ENCODE measurements at regions not wholly inside any gene's neighbourhood (a gene's known extent, or its start where the extent isn't known, plus 50 kb on each side); places are given as distances from the start of the nearest gene placed in this dataset.

- intact Hi-C loops (cut with DNase I): no loop called here
- DNase-seq: no peak
- Histone ChIP-seq H3K4me3 (no peak overlapping the region), H3K4me1 (no peaks in the 10 kb centered on the region), H3K36me3 (no peaks in the 10 kb centered on the region), H3K27ac (no peak overlapping the region), H3K9me3 (no peaks in the 10 kb centered on the region), H3K27me3 (no peaks in the 10 kb centered on the region)
- TF ChIP-seq, protein P1, sequence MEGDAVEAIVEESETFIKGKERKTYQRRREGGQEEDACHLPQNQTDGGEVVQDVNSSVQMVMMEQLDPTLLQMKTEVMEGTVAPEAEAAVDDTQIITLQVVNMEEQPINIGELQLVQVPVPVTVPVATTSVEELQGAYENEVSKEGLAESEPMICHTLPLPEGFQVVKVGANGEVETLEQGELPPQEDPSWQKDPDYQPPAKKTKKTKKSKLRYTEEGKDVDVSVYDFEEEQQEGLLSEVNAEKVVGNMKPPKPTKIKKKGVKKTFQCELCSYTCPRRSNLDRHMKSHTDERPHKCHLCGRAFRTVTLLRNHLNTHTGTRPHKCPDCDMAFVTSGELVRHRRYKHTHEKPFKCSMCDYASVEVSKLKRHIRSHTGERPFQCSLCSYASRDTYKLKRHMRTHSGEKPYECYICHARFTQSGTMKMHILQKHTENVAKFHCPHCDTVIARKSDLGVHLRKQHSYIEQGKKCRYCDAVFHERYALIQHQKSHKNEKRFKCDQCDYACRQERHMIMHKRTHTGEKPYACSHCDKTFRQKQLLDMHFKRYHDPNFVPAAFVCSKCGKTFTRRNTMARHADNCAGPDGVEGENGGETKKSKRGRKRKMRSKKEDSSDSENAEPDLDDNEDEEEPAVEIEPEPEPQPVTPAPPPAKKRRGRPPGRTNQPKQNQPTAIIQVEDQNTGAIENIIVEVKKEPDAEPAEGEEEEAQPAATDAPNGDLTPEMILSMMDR (IDR thresholded peaks at IDR 0.05): no peak
- ATAC-seq: no peak
Measured at GRCh38 chr2:145038041-145038525, 518.2 kb upstream of the ZEB2 start.

- Histone ChIP-seq H3K27me3 (no peaks in the 10 kb centered on the region), H3K9me3 (no peaks in the 10 kb centered on the region), H3K4me3 (peak overlapping the region; percentile 10), H3K27ac (no peak overlapping the region), H3K4me1 (no peaks in the 10 kb centered on the region), H3K36me3 (no peaks in the 10 kb centered on the region)
- ATAC-seq (no peak), DNase-seq (no peak)
- intact Hi-C loops (cut with DNase I): no loop called here
- TF ChIP-seq, protein P1 (IDR thresholded peaks at IDR 0.05): no peak
Measured at GRCh38 chr2:145036421-145037011, 516.6 kb upstream of the ZEB2 start.

DNA sequence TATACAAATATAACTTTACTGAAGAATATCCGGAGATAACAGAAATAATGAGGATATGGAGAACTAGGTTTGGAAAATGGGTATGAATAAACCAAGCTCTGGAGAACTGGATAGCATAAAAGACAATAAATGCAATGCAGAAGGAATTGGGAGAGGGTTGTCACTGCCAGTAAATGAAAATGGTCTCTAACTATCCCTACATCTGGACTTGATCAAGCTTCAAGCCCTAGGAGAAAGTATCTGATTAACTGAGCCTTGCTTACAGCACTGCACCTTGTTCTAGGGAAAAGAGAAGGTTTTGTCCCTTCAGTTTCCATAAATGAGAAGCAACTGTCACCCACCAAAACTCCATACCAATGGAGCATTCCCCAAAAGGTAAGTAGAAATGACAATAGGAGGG is 514.6 kb upstream of the ZEB2 start:
- Histone ChIP-seq H3K27ac (no peak overlapping the region), H3K27me3 (no peaks in the 10 kb centered on the region), H3K4me3 (no peak overlapping the region), H3K36me3 (no peaks in the 10 kb centered on the region), H3K4me1 (peaks cover 7% of the 10 kb centered on the region), H3K9me3 (no peaks in the 10 kb centered on the region)
- DNase-seq (no peak), ATAC-seq (no peak)
- TF ChIP-seq, protein P1 (IDR thresholded peaks at IDR 0.05): no peak
- intact Hi-C loops (cut with DNase I): no loop called here

DNA sequence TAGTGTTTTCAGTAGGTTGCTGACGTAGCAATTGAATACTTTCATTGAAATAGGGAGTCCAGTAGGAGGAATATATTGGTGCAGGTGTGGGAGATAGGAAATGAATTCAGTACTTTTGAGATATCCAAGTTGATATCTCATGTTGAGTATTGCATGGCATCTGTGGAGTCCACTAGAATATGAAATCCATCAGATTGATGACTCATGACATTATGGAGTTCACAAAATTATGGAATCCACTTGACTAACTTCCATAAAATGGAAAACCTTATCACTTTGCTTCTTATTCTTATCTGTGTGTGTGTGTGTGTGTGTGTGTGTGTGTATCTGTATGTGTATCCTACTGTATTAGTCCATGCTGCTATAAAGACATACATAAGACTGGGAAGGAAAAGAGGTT is 513.5 kb upstream of the ZEB2 start:
- no peak for DNase-seq
- intact Hi-C loops (cut with DNase I): no loop called here
- TF ChIP-seq, protein P1 (IDR thresholded peaks at IDR 0.05): no peak
- Histone ChIP-seq H3K27me3 (no peaks in the 10 kb centered on the region), H3K36me3 (no peaks in the 10 kb centered on the region), H3K9me3 (no peaks in the 10 kb centered on the region), H3K27ac (no peak overlapping the region), H3K4me3 (no peak overlapping the region), H3K4me1 (peaks cover 11% of the 10 kb centered on the region)
- ATAC-seq: no peak

GRCh38 chr2:145032791-145033190 is 512.9 kb upstream of the ZEB2 start:
- Histone ChIP-seq H3K36me3 (no peaks in the 10 kb centered on the region), H3K9me3 (no peaks in the 10 kb centered on the region), H3K4me1 (peaks cover 11% of the 10 kb centered on the region), H3K27me3 (no peaks in the 10 kb centered on the region), H3K27ac (no peak overlapping the region), H3K4me3 (no peak overlapping the region)
- DNase-seq (no peak), ATAC-seq (no peak)
- TF ChIP-seq, protein P1 (IDR thresholded peaks at IDR 0.05): no peak
- intact Hi-C loops (cut with DNase I): no loop called here

- Histone ChIP-seq H3K27me3 (no peaks in the 10 kb centered on the region), H3K27ac (no peak overlapping the region), H3K36me3 (no peaks in the 10 kb centered on the region), H3K9me3 (no peaks in the 10 kb centered on the region), H3K4me3 (no peak overlapping the region), H3K4me1 (peaks cover 11% of the 10 kb centered on the region)
- ATAC-seq: no peak
- intact Hi-C loops (cut with DNase I): no loop called here
- no peak for DNase-seq
- TF ChIP-seq, protein P1 (IDR thresholded peaks at IDR 0.05): no peak
Measured at GRCh38 chr2:145029873-145030272, 510.0 kb upstream of the ZEB2 start.
